GM19395 (cell line): ENCODE measurements at regions not wholly inside any gene's neighbourhood (a gene's known extent, or its start where the extent isn't known, plus 50 kb on each side); places are given as distances from the start of the nearest gene placed in this dataset.

Experiments used
- ATAC-seq: cut with Tn5 transposase; IDR thresholded peaks from one replicate; pipeline ENCODE4 v1.9.1; 2021; ENCODE audit warnings: mild to moderate bottlenecking, moderate library complexity; ENCODE audit not compliant: unreplicated experiment

DNA sequence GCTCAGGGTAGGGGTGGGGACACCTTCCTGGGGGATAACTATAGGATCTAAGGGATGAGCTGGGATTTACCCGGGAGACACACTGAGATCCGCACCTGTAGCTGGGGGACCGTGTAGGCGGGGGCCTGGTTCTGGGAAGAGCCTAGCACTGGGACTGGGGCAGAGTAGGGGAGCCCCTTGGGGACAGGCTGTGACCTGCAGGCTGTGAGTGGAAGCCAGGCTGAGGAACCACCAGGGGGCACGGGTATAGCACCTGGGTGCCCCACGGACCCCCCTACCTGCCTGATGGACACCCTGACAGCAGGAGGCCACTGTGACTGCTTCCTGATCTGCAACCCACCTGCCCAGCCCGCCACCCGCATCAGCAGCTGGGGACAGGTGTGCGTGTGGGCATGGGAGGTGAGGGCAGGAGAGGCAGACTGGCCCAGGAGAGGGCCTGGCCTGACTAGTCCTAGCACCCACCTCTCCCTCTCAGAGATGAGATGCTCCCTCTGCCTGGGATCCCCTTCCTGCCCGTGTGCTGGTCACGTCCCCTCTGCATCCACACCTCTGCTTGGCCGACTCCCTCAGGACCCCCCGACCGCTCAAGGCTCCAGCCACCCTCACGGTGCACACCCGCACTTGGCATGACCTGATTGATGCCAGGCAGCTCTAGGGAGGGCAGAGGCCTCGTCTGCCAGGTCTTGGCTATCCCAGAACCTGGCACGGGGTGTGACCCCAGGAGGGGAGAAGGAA, 94.2 kb upstream of the NKX1-1 start:
- ATAC-seq: no peak

DNA sequence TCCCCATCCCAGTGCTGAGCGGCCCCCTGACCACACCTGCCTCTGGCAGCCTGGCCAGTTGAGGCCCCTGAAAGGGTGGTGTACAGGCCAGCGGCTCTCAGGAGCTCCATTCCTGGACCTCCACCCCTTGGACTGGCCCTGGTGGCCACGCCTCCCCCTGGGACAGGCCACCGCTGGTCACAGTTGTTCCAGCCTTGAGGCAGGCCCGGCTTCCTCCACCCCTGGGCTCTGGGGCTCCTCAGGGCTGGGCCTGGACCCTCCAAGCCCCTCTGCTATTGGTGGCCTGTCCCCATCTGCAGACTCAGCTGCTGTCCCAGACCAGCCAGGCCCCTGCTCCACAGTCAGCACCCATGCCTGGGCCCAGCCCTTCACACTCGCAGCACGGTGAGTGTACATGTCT, 93.2 kb upstream of the NKX1-1 start:
- ATAC-seq: no peak

DNA sequence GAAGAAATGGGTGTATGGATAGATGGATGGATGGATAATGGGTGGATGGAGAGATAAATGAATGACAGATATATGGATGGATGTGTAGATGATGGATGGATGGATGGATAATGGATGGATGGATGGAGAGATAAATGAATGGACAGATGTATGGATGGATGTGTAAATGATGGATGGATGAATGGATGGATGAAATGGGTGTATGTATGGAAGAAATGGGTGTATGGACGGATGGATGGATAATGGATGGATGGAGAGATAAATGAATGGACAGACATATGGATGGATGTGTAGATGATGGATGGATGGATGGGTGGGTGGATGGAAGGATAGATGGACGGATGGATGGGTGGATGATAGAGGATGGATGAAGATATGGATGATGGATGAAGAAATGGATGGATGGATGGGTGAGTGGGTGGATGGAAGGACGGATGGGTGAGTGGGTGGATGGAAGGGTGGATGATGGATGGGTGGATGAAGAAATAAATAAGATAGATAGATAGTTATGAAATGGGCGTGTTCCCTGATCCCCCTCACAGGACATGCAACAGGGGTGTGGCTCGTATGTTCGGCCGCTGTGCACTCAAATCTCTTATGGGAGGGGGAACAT, 91.1 kb upstream of the NKX1-1 start:
- ATAC-seq: no peak

DNA sequence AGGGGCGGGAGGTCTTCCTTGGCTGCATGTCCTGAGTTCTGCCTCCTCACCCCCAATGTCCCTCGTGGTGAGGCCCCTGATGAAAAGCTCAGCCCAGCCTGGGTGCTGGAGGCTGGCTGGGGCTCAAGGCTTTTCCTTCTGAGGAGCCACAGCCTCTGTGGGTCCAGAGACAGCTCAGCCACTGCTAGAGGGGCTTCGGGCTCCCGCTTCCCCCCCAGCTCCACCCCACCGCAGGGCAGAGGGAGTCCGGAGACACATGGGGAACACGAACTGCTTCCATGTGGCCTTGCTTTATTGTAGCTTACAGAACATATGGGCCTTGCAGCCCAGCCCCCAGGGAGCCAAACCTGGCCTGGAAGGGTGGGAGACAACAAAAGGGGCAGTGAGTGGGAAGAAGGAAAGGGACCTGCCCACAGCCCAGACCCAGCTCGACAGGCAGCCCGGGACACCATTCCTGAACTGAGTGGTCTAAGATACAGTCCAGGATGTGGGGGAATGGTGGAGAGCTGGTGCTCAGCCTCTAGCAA, 89.9 kb upstream of the NKX1-1 start:
- ATAC-seq: no peak

DNA sequence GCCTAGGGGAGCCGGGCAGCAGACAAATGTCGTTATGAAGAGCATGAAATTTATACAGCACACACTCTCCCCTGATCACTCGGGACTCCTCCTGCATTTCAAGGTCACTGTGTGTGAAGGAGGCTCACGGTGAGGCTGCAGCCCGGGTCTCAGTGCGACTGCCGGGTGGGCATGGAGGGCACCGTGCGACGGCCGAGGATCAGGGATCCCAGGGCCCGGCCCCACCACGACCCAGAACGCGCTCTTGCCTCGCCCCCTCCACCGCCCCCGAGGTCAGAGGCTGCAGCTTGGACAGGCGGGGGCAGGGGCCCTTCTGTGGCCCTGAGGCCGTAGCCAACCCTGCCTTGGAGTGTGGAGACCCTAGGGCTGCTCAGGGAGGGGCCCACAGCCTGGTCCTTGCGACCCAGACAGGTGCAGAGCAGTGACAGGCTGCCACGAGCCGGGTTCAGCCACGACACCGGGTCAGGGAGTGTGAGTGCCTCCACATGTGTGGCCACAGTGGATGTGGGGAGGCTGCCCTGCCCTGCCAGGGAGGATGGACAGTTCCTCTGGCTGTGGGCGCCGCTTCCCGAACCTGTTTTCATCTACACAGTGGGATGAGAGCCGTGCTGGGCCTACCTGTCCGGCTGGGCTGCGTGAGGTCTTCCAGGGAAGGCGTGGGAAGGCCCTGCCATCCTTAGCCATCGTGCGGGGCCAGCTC, 89.3 kb upstream of the NKX1-1 start:
- no peak for ATAC-seq

DNA sequence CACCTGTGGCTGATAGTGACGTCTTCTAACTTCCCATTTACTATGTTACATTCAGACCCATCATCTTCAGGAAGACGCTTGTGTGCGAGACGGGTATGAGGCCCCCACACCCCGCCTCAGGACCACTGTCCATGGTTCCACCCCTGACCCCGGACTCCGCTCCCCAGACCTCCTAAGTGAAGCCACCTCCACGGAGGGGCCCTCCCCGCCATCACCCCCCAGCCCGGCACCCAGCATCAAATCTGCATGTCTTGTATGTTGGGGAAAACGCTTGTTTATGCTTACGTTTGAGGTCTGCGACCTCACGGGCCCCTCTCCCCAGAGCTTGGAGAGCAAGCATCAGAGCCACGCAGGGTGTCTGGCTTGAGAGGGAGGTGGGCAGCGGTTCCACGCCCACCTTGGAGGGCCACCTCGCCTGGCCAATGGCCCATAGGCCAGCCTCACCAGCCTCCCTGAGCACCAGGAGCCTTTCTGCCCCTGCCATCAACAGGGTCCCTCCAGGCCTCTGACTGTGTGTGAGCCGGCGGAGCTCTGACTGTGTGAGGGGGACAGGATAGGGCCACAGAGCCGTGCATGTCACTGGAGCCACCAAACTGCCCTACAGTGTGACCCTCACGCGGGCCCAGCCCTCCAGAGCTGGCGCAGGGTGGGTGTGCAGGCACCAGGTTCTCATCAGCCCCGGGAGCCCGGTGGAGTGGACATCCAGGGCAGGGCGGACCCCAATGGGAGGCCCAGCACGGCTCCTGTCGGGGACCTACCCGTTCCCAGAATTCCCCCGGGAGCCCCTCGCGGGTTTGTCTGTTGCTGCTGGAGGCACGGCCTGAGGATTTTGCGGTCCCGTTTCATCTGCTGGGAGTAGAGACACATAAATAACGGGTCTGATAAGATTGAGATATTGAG, 88.4 kb upstream of the NKX1-1 start:
- ATAC-seq: no peak

DNA sequence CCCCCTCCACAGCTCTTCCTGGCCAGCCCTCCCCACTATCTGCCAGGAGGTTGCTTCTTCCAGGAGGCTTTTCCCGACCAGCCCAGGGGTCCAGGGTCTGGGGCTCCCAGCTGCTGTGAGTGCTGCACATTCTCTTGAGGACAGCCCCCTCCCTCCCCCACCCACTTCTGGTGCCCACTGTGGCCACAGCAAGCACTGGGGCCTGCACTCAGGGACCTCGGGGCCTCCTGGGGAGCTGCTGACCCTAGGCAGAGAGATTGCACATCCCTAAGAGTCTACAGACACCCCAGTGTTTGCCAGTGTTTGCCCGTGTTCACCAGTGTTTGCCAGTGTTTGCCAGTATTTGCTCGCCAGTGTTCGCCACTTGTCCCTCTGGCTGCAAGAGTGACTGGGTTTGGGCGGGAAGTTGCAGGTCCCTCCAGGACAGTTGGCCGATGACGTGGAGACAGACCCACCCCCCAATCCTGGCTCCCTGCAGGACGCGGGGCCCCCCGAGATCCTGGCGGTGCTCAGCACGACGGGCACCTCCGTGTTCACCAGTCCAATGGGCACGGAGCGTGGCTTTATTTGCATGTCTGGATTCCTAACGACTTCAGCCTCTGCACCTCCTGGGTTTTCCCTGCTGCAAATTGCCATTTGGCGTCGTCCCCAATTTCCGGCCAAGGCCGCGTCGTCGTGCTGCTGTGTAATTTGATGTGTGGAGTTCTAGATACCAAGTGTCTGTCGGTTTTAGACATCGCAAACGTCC, 87.5 kb upstream of the NKX1-1 start:
- no peak for ATAC-seq

DNA sequence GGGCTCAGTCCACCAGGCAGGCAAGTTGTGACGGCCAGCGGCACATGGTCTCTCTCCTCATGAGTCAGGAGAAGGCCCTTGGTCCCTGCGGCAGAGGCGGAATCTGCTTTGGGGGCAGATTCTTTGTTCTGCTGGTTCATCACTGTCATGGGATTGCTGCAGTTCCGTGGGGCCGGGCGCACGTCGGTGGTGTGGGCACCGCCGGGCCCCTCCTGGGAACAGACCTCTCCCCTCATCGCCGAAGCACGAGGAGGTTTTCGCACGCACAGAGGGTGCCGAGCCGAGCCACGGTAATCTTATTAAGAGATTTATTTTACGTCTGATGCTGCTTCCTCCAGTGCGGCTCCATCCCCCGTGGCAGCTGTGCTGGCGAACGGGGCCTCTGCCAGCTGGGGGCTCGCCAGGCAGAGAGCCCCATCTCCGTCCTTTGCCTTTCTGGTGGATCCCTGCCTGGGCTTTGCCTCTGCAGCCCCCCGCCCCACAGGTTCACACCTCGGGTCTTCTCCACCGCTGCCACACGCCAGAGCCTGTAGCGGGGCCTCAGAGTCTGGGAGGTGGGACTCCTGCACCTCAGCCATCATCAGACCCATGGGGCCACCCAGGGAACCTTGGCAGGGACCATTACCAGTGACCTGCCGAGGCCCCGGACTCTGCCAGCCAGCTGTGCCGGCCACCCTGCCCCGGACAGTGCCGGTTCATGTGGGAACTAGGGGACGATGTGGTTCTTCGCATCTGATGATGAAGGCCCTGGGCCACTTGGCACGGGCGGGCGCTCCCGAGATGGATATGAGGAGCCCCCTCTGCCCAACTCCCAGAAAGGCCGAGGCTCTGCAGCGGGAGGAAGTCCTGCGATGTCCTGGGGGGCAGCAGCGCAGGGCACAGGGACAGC, 86.7 kb upstream of the NKX1-1 start:
- no peak for ATAC-seq

DNA sequence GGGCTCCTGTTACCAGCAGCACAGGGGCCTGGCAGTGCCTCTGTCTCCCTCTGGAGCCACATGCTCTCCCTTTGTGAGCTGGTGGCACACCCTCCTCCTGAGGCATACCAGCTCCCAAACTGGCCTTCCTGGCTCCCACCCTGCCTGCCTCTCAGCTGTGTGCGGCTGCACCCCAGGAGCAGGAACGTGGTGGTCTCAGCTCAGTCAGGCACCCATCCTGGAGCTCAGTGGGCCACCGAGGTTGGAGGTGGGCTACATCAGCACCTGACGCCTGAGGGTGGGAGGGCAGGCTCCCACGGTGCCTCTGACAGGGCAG, 85.9 kb upstream of the NKX1-1 start:
- ATAC-seq: no peak

DNA sequence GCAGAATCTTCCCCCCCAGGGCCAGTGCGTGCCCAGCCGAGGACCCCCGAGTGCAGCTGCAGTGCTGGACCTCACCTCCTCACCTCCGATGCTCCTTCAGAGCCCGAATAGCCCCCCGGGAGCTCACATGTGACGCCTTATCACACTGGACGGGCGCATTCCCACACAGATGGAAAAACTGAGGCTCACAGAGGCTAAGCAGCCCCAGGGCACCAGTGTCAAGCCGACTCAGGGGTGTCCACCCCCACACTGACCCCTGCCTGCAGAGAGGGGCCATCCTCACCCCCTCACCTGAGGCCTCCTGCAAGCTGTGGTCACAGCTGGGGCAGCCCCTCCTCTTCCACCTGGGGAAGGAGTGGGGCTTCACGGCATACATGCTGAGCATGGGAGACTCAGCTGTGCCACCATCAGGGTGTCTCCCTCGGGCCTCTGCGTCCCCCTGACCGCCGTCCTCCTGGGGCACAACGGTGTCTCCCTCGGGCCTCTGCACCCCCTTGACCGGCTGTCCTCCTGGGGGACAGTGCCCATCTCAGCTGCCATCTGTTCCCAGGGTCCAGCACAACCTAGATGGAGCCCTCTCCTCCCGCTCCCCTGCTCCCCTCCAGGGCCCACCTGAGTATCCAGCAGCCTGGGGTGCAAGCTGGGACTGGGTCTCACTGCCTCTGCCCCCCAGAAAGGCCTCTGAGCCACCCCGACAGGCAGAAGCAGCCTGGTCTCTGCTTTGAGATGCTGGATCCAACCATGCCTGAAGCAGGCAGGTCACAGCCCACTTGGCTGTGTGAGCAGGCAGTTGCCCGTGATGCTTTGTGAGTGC, 85.3 kb upstream of the NKX1-1 start:
- ATAC-seq: no peak

DNA sequence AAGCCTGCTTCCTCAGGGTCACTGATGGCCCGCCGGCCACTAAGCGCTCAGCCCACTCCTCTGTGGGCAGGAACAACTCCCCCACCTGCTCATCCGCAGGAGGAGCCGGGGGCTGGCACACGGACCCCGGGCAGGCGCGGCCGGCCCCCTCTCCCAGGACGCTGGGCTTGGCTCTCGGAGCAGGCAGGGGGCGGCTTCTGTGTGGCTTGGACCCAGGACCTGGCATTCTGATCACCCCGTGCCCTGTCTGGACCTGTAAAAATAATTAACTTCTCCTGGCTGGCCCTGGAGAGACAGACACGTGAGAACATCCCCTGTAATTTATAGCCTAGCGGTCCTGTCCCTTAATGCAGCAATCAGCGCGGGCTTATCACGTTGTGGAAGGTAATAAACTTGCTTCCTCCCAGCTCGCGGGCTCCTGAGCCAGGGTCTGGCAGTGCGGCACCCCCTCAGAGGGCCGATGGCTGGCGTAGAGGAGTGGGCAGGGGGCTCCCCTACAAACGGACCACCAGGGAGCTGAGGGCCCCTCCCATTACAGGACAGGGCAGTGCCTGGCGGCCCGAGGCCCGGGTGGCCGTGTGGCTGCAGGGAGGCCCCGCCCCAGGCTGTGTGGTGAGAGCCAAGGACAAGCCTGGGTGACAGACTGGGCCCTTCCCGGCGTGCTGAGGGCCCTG, 84.5 kb upstream of the NKX1-1 start:
- ATAC-seq: no peak

DNA sequence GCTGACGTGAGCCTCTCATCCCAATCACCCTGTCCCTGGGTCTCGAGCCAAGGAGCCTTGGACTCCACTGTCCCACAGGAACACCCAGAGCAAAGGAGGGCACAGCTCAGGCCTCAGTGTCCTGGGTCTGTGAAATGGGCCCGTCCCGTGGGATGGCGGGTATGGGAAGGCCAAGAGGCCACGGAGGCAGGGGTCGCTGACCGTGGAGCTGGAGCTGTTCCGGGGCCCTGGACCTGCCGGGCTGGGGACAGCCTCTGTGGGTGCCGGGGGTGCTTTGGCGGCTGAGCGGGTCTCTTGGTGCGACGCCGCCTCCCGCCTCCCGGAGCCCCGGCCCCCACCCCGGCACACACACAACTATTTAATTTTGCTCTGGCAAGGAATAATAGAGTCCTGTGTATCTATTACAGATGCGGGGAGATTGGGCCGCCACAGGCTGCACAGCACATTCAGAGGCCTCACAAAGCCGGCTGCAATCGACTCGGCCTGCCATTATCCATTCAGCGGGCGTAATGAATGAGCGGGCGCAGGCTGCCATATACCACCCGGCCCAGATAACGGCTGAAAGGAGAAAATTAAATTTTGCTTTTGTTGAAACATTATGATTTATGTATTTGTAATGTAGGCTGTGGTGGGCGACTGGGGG, 83.9 kb upstream of the NKX1-1 start:
- ATAC-seq: no peak

DNA sequence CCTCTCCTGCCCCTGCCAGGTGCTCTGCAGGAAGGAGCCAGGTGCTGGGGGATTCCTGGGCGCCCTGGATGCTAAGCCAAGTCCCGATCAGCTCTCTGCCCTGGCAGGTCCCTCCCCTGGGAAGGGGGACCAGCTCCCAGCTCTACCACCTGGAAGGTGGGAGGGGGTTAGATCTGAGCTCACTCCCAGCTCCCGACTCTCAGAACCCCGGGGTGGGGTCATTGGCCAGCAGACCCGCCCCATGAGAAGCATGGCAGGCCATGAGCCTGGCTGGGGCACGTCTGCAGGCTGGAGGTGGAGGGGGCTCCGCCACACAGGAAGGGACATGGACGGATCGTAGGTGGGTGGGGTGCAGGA, 83.4 kb upstream of the NKX1-1 start:
- ATAC-seq: no peak

DNA sequence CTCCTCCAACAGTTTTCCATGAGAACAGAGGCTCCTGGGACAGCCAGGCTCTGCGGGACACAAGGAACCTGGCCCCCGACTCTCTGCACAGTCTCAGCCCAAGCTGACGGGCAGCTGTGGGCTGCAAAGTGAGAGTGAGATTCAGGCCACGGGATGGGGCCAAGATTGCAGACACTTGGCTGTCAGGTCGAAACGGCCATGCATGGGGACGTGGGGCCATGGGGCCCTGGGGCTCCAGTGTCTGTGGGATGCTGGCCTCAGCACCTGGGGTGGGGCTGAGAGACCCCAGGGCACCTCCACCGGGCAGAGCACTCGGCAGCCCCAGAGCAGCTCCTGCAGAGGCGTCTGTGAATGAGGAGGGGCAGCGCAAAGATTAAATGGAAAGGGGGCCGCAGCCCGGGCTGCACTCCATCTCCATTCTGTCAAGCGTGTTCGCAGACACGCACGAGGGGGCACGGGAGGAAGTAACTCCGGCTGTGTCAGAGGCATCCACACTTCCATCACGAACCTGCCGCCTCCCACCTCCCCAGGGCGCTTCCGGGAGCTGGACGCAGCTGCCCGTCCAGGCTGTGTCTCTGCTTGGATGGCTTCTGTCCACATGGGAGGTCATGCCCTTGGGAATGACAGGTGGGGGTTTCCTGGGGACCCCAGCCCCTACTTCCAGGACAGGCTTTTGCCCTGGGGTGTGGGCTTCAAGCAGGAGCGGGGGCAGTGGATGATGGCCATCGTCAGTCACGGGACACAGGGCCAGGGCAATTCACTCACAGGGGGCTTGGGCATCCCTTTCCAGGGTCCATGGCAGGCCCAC, 82.8 kb upstream of the NKX1-1 start:
- no peak for ATAC-seq

DNA sequence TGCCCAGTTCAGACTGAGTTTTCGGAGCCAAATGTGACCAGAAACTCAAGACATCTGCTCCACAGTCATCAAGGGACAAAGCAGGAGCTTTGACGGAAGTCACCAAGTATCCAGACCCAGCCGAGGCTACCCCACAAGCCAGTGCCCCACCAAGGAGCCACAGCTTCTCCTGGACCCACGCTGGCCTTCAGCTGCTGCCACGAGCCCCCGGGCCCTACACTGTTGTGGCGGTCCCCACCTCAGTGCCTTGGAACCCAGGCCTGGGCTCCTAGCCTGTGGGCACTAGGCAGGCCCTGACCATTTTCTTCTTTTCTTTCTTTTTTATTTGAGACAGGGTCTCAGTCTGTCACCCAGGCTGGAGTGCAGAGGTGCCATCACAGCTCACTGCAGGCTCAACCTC, 82.1 kb upstream of the NKX1-1 start:
- ATAC-seq: no peak

DNA sequence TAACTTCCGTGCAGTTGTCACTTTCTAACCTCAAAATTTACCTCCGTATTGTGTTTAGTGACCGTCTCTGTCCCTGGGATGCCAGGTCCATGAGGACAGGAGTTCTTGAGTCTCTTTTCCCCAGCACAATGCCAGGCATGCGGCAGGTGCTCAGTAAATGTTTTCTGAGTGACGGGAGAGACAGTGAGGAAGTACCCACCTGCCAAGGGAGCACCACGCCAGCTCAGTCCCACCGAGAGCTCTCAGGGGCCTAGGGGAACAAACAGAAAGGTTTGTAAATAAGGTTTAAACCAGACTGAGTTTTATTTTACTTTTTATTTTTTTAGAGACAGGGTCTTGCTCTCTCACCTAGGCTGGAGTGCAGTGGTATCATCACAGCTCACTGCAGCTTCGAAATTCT, 81.5 kb upstream of the NKX1-1 start:
- no peak for ATAC-seq

DNA sequence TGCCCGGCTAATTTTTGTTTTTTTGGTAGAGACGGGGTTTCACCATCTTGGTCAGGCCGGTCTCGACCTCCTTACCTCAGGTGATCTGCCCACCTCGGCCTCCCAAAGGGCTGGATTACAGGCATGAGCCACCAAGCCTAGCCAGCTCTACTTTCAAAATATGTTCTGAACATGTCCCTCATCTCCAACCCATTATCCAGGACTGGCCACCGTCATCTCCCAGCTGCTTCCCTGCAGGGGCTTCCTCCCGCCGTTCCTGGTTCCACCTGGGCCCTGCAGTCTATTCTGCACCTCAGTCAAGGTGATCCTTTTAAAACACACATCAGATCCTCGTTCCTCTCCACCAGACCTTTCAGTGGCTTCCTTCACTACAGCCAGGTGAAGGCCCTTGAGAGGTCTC, 80.9 kb upstream of the NKX1-1 start:
- ATAC-seq: no peak
